Cerebellar cortex (tissue), 1 donor: ENCODE measurements at regions not wholly inside any gene's neighbourhood (a gene's known extent, or its start where the extent isn't known, plus 50 kb on each side); places are given as distances from the start of the nearest gene placed in this dataset.

Source experiments
- DNase-seq: peaks from one replicate; pipeline ENCODE4 v3.0.0-alpha.2; 2015; ENCODE audit warnings: low spot score

- no peak for DNase-seq
Measured at GRCh38 chr15:46552316-46552715, 917.5 kb downstream of the SQOR start.

GRCh38 chr15:46555547-46555946, 920.7 kb downstream of the SQOR start:
- no peak for DNase-seq

- DNase-seq = no peak
Measured at GRCh38 chr15:46556010-46556409, 921.2 kb downstream of the SQOR start.

- DNase-seq = no peak
Measured at GRCh38 chr15:46556559-46557379, 921.9 kb downstream of the SQOR start.

GRCh38 chr15:46567968-46568367, 933.1 kb downstream of the SQOR start:
- no peak for DNase-seq

- DNase-seq = no peak
Measured at GRCh38 chr15:46569781-46570180, 935.0 kb downstream of the SQOR start.

- no peak for DNase-seq
Measured at GRCh38 chr15:46576646-46577395, 942.0 kb downstream of the SQOR start.

GRCh38 chr15:46577767-46578166, 942.9 kb downstream of the SQOR start:
- DNase-seq = no peak

GRCh38 chr15:46580487-46580886, 945.7 kb downstream of the SQOR start:
- no peak for DNase-seq

GRCh38 chr15:46580924-46581323, 946.1 kb downstream of the SQOR start:
- no peak for DNase-seq

- DNase-seq = no peak
Measured at GRCh38 chr15:46589088-46589487, 954.3 kb downstream of the SQOR start.

GRCh38 chr15:46591462-46591861, 956.6 kb downstream of the SQOR start:
- no peak for DNase-seq

- DNase-seq = no peak
Measured at GRCh38 chr15:46595016-46595415, 960.2 kb downstream of the SQOR start.

GRCh38 chr15:46607077-46607476, 972.2 kb downstream of the SQOR start:
- DNase-seq = no peak

GRCh38 chr15:46616033-46616432, 981.2 kb downstream of the SQOR start:
- no peak for DNase-seq

- DNase-seq = no peak
Measured at GRCh38 chr15:46617507-46617906, 982.7 kb downstream of the SQOR start.

GRCh38 chr15:46618984-46619383, 984.2 kb downstream of the SQOR start:
- DNase-seq = no peak

- DNase-seq = no peak
Measured at GRCh38 chr15:46620392-46621013, 985.7 kb downstream of the SQOR start.

- no peak for DNase-seq
Measured at GRCh38 chr15:46622851-46623250, 988.0 kb downstream of the SQOR start.

GRCh38 chr15:46636206-46636605, 1001.4 kb downstream of the SQOR start:
- DNase-seq = no peak

GRCh38 chr15:46644501-46645481, 1010.0 kb downstream of the SQOR start:
- DNase-seq = no peak

GRCh38 chr15:46646490-46646889, 1011.7 kb downstream of the SQOR start:
- no peak for DNase-seq
